ENCODE measurements at regions not wholly inside any gene's neighbourhood (a gene's known extent, or its start where the extent isn't known, plus 50 kb on each side); places are given as distances from the start of the nearest gene placed in this dataset.
"Not testable (repeated sequence)": the region's sequence is repeated elsewhere in the genome, so short reads cannot be mapped to it uniquely, and the experiment has no call there.

GRCh38 chr3:72050048-72050632, 265.2 kb upstream of the PROK2 start:
- no peak for DNase-seq (ENCODE audit: low spot score)

GRCh38 chr3:72049300-72049699, 264.4 kb upstream of the PROK2 start:
- DNase-seq (ENCODE audit: low spot score), result no peak

DNA sequence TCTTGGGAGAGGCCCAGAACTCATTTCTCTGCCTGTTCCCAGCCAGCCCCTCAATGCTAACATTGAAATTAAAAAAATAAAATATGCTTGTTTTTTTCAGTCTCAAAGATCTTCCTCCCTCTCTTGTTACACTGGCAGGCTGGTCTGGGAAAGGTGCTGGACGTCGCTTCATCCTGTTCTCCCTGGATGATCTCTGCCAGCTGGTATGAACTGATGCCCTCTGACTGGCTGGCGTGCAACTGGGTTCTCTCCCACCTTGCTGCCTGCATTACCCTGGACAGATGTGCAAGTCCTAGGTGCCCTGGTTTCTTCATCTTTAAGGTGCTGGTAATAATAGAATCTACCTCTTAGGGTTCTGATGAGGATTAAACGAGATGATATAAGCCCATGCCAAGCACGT, 263.9 kb upstream of the PROK2 start:
- DNase-seq (ENCODE audit: low spot score), result no peak

DNA sequence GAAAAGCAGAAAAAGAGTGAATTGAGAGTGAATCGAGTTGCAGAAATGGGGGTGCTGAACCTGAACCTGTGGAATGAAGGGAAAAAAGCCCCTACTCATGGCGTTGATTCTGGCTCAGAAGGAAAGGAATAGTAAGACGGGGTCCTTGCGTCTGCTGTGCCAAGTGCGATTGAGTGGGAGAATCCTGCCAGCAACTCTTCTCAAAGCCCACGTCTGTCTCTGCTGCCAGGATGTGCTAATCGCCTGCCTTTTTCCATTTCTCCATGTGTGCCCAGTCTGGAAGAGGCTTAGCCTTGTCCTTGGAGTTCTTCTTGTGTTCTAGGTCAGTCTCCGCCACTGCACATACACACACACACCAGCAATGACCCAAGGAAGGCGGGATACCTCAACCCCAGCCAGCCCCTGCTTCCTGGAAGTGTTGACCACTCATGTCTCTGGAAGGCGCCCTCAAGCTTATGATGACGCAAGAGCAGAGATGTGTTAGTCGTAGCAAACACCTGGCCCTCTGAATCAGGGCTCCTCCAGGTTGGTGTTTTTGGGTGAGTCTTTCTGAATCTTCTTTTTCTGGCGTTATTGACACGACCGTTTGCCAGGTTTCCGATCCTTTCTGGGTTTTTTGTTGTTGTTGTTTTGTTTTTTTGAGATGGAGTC, 262.4 kb upstream of the PROK2 start:
- DNase-seq (ENCODE audit: low spot score), result no peak

DNA sequence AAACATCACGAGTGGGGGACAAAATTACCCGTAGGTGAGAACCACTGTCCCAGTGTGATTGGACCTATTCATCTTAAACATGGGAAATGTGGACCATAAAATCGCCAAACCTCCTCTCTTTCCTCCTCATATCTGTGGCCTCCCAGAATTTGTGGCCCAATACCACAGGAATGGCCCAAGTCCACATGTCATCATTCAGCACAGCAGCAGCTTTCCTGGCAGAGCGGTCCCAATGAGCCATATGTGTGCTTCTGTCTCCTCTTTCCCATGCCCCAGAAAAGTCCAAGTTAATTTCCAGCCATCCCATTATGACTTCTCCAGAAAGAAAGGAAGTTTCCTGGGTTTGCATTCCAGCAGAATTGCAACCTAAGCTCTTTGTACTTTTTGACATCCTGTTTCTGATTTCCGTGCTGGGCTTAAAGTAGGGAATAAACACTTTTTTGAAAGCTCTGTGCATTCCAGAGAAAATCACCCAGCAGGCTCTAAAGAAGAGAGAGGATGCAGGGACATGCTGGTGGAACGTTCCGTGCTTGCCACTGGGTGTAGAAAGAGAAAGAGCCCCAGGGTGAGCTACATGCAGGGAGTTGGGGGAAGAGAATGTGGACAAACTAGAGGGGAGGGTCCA, 259.4 kb upstream of the PROK2 start:
- no peak for DNase-seq (ENCODE audit: low spot score)

DNA sequence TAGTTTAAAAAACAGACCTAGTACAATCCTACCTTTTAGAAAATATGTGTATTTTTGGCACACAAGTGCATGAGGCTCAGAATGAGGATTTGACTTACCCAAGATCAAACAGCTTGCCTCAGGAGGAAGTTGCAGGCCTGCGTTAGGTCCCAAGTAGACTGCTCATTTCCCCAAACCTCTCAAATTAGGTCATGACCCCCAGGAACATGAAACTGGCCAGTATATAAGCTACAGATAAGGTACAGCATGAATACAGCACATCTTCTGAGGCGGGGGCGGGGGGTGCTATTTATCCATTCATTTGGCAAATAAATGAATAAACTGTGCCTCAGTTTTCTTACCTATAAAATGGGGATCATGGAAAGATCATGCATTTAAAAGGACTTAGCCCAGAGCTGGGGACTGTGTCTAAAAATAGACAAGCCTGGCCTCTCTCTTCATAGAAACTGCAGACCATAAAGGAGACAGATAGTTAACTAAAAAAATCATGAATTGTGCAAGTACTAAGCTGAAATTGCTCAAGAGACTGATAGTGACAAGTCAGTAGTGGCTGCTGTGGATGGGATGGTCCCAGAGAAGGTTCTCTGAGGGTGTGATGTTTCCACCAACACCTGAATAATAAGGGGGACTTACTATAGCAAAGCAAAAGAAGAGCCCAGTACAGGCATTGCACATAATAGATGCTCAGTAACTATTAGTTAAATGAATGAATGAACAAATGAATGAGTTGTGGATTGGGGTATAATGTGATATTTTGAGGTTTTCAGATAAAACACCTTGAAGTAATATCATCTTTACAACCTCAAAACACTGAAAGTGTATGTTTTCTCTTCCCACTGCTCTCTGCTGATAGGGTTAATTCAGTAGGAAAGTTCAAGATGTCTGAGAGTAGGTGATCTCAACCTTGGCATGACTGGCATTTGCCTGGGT, 258.5 kb upstream of the PROK2 start:
- DNase-seq (ENCODE audit: low spot score), result no peak

GRCh38 chr3:72042397-72043203, 257.7 kb upstream of the PROK2 start:
- no peak for DNase-seq (ENCODE audit: low spot score)

GRCh38 chr3:72041511-72041910, 256.6 kb upstream of the PROK2 start:
- DNase-seq (ENCODE audit: low spot score), result no peak

DNA sequence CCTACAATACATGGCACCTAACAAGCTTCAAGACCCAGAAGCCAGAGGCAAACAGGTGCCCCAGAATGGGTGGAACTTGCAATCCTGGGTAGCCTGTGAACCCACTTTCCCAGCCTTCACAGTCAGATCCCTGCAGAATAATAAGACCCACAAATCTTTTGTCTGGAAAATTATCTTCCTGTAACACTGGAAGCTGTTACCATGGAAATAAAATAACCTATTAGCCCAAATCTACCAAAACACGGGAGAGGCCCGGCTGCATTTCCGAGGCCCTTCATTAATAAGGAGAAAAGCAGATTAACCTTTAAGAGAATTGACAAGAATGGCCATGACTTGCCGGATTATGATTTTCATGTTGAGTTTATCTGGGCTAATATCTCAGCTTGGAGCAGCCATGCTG, 256.1 kb upstream of the PROK2 start:
- DNase-seq (ENCODE audit: low spot score), result no peak

- no peak for DNase-seq (ENCODE audit: low spot score)
These were observed 254.7 kb upstream of the PROK2 start for GRCh38 chr3:72039677-72040076.

DNA sequence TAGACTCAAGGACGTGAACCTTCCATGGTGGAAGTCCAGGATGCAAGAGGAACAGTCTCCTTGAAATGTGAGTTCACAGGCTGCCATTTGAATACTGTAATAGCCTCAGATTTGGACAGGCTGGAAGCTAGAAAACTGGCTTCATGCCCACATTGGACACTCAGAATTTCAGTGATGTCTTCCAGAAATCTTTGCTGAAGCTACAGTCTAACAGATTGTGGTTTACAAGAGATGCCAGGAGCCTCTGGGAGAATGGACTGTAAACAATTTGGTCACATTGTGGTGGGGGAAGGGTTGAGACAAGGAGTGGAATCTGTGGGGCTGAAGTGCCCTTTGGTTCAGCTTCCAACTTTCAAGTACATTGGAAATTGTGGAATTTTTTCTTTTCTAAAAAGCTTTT, 252.0 kb upstream of the PROK2 start:
- no peak for DNase-seq (ENCODE audit: low spot score)

- DNase-seq (ENCODE audit: low spot score), result no peak
These were observed 250.7 kb upstream of the PROK2 start for GRCh38 chr3:72035606-72036005.

DNA sequence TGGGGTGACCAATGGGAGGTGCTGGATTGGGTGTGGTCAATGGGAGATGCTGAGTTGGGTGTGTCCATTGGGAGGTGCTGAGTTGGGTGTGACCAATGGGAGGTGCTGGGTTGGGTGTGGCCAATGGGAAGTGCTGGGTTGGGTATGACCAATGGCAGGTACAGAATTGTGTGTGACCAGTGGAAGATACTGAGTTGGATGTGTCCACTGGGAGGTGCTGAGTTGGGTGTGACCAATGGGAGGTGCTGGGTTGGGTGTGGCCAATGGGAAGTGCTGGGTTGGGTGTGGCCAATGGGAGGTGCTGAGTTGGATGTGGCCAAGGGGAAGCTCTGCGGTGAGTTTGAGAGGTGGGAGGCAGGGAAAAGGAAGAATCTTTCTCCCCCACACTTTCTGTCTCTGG, 250.0 kb upstream of the PROK2 start:
- DNase-seq (ENCODE audit: low spot score), result no peak

DNA sequence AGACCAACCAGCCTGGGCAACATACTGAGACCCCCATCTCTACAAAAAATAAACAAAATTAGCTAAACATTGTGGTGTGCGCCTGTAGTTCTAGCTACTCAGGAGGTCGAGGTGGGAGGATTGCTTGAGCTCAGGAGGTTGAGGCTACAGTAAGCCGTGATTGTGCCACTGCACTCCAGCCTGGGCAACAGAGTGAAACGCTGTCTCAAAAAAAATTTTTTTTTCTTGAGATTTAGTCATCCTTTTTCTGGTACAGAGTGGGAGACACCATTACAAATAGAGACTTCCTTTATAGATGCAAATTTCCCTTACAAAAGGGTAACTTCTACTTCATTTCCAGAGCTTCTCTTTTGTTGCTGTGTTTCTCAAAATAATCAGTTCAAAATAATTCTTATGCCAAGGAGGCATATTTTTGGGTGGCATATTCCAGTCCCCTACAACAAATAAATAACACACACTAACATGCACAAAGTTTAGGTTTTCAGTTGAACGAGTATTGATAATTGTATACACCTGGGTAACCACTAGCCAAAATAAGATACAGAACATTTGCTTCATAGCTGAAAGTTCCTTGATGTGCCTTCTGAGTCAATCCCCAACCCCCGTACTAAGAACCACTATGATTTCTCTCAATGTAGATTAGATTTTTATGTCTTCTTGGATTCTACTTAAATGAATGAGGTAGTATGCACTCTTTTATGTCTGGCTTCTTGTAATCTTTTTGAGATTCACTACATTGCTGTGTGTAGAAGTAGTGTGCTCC, 248.9 kb upstream of the PROK2 start:
- DNase-seq (ENCODE audit: low spot score), result no peak

- DNase-seq (ENCODE audit: low spot score), result no peak
These were observed 247.6 kb upstream of the PROK2 start for GRCh38 chr3:72032441-72033135.

GRCh38 chr3:72031581-72031980, 246.6 kb upstream of the PROK2 start:
- no peak for DNase-seq (ENCODE audit: low spot score)

DNA sequence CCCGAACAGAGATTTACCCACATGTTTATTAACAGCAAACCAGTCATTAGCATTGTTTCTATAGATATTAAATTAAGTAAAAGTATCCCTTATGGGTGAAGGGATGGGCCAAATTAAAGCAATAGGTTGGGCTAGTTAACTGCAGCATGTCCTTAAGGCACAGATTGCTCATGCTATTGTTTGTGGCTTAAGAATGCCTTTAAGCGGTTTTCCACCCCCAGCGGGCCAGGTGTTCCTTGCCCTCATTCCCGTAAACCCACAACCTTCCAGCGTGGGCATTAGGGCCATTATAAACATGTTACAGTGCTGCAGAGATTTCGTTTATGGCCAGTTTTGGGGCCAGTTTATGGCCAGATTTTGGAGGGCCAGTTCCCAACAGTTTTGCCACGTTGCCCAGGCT, 245.3 kb upstream of the PROK2 start:
- DNase-seq (ENCODE audit: low spot score), result not testable (repeated sequence)

- DNase-seq (ENCODE audit: low spot score), result not testable (repeated sequence)
These were observed 243.8 kb upstream of the PROK2 start for GRCh38 chr3:72028726-72029125.

DNA sequence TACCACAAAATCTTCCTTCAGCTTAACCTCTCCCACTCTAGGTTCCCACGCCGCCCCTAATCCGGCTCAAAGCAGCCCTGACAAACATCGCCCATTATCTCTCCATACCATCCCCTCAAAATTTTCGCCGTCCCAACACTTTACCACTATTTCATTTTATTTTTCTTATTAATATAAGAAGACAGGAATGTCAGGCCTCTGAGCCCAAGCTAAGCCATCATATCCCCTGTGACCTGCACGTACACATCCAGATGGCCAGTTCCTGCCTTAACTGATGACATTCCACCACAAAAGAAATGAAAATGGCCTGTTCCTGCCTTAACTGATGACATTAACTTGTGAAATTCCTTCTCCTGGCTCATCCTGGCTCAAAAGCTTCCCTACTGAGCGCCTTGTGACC, 243.4 kb upstream of the PROK2 start:
- not testable (repeated sequence) for DNase-seq (ENCODE audit: low spot score)

GRCh38 chr3:72027728-72028127, 242.8 kb upstream of the PROK2 start:
- not testable (repeated sequence) for DNase-seq (ENCODE audit: low spot score)

Measured in HuH-7.5 (cell line).